RPMI8226 (cell line): ENCODE measurements at regions not wholly inside any gene's neighbourhood (a gene's known extent, or its start where the extent isn't known, plus 50 kb on each side); places are given as distances from the start of the nearest gene placed in this dataset.
"Not testable (repeated sequence)": the region's sequence is repeated elsewhere in the genome, so short reads cannot be mapped to it uniquely, and the experiment has no call there.

Experiments
- DNase-seq: peaks from one replicate; pipeline ENCODE4 v3.0.0-alpha.2; 2015

GRCh38 chr7:94280851-94281250, 113.8 kb upstream of the COL1A2 start:
- no peak for DNase-seq

- DNase-seq, result no peak
Measured at GRCh38 chr7:94284104-94284503, 110.6 kb upstream of the COL1A2 start.

GRCh38 chr7:94286111-94286510, 108.6 kb upstream of the COL1A2 start:
- no peak for DNase-seq

GRCh38 chr7:94288096-94288495, 106.6 kb upstream of the COL1A2 start:
- no peak for DNase-seq

GRCh38 chr7:94289071-94289470, 105.6 kb upstream of the COL1A2 start:
- no peak for DNase-seq

- DNase-seq, result peak; percentile 11
Measured at GRCh38 chr7:94294471-94295131, 100.1 kb upstream of the COL1A2 start.

- DNase-seq, result no peak
Measured at GRCh38 chr7:94295850-94296249, 98.8 kb upstream of the COL1A2 start.

GRCh38 chr7:94296881-94297280, 97.8 kb upstream of the COL1A2 start:
- DNase-seq, result no peak

- DNase-seq, result no peak
Measured at GRCh38 chr7:94297397-94297838, 97.3 kb upstream of the COL1A2 start.

- no peak for DNase-seq
Measured at GRCh38 chr7:94298943-94299342, 95.8 kb upstream of the COL1A2 start.

GRCh38 chr7:94300176-94300835, 94.4 kb upstream of the COL1A2 start:
- DNase-seq, result no peak

GRCh38 chr7:94301024-94301586, 93.6 kb upstream of the COL1A2 start:
- DNase-seq, result no peak

- no peak for DNase-seq
Measured at GRCh38 chr7:94303118-94303517, 91.6 kb upstream of the COL1A2 start.

- no peak for DNase-seq
Measured at GRCh38 chr7:94303695-94304094, 91.0 kb upstream of the COL1A2 start.

- DNase-seq, result no peak
Measured at GRCh38 chr7:94304878-94305277, 89.8 kb upstream of the COL1A2 start.

GRCh38 chr7:94305836-94306235, 88.9 kb upstream of the COL1A2 start:
- no peak for DNase-seq

GRCh38 chr7:94307399-94308048, 87.2 kb upstream of the COL1A2 start:
- no peak for DNase-seq

GRCh38 chr7:94311515-94311914, 83.2 kb upstream of the COL1A2 start:
- DNase-seq, result no peak

GRCh38 chr7:94313926-94314325, 80.8 kb upstream of the COL1A2 start:
- no peak for DNase-seq

- no peak for DNase-seq
Measured at GRCh38 chr7:94314413-94315410, 80.0 kb upstream of the COL1A2 start.

GRCh38 chr7:94321138-94321537, 73.6 kb upstream of the COL1A2 start:
- DNase-seq, result not testable (repeated sequence)

GRCh38 chr7:94323844-94324243, 70.9 kb upstream of the COL1A2 start:
- no peak for DNase-seq
